Astrocyte of the cerebellum (primary cell): ENCODE measurements at regions not wholly inside any gene's neighbourhood (a gene's known extent, or its start where the extent isn't known, plus 50 kb on each side); places are given as distances from the start of the nearest gene placed in this dataset.
A peak's percentile ranks its signal among the peaks of the same experiment; 100 is the strongest.

Source experiments
- DNase-seq: peaks from one replicate; pipeline ENCODE4 v3.0.0-alpha.2; 2011; ENCODE audit warnings: low read depth
- H3K4me3 ChIP-seq: 2 replicates; pipeline ENCODE4 v1.5.1; 2011; ENCODE audit warnings: mild to moderate bottlenecking, low read depth, low read length, moderate library complexity
- in situ Hi-C: cut with HindIII; loops from 2 replicates; pipeline ENCODE4 v1.10.0; 2017; ENCODE audit warnings: low sequenced_read_pairs
- TF ChIP-seq, protein P1 (sequence below): IDR thresholded peaks from 2 replicates; pipeline ENCODE4 v1.5.1; 2012; ENCODE audit warnings: low read length, low read depth, moderate library complexity, mild to moderate bottlenecking; ENCODE audit errors: missing control alignments

DNA sequence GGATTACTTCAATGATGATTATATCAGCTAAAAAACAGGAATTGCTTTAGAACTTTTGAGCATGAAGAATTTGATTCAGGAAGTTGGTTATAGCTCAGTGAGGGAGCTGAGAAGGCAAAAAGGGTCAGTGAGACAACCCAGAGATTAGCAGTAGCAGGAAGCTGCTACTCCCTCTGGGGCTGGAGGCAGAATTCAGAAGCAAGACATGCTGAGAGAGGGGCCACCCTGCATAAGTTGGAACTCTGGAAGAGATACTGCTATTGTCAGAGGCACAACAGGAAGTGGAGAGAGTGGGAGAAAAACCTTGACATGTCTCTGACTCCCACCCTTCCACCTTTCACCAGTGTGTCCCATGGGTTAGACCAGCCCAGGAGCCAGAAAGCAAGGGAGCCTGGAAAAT is 488.7 kb downstream of the ADRA2A start:
- TF ChIP-seq, protein P1, sequence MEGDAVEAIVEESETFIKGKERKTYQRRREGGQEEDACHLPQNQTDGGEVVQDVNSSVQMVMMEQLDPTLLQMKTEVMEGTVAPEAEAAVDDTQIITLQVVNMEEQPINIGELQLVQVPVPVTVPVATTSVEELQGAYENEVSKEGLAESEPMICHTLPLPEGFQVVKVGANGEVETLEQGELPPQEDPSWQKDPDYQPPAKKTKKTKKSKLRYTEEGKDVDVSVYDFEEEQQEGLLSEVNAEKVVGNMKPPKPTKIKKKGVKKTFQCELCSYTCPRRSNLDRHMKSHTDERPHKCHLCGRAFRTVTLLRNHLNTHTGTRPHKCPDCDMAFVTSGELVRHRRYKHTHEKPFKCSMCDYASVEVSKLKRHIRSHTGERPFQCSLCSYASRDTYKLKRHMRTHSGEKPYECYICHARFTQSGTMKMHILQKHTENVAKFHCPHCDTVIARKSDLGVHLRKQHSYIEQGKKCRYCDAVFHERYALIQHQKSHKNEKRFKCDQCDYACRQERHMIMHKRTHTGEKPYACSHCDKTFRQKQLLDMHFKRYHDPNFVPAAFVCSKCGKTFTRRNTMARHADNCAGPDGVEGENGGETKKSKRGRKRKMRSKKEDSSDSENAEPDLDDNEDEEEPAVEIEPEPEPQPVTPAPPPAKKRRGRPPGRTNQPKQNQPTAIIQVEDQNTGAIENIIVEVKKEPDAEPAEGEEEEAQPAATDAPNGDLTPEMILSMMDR, result no peak
- in situ Hi-C loops, result no loop called here
- H3K4me3 ChIP-seq, result no peak overlapping the region
- DNase-seq, result no peak

DNA sequence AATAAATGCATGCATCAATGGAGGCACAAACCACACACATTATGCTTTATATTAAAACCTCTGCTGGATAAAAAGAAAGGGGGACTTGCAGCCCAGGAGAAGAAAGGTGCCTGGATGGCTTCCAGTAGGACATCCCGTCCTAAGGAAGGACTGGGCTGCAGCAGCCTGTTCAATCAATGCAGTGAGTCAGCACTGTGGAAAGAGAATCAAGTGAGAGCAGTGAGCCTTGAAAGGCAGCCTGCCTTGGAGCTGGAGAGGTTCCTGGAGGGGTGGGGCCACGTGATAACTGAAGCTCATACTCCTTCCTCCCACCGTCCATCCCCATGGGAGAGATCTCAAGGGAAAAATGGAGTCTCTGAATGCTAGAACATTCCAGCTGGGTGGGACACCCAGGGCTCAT is 501.2 kb downstream of the ADRA2A start:
- TF ChIP-seq, protein P1, result no peak
- no peak for DNase-seq
- no peak overlapping the region for H3K4me3 ChIP-seq
- in situ Hi-C loops, result no loop called here

DNA sequence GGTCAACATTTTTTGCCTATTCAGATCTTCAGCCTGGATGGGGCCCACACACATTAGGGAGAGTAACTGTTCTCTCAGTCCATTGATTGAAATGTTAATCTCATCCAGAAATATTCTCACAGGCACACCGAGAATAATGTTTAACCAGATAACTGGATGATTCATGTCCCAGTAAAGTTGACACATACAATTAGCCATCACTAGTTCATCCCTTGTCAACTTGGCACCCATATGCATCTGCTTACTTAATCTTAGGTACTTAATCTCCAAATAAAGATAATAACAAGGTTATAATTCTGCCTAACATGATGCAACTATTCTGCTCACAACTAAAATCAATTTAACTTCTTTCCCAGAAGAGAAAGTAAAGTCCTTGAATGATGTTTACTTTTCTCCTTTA is 502.6 kb downstream of the ADRA2A start:
- no peak overlapping the region for H3K4me3 ChIP-seq
- in situ Hi-C loops, result no loop called here
- DNase-seq, result no peak
- TF ChIP-seq, protein P1, result no peak

DNA sequence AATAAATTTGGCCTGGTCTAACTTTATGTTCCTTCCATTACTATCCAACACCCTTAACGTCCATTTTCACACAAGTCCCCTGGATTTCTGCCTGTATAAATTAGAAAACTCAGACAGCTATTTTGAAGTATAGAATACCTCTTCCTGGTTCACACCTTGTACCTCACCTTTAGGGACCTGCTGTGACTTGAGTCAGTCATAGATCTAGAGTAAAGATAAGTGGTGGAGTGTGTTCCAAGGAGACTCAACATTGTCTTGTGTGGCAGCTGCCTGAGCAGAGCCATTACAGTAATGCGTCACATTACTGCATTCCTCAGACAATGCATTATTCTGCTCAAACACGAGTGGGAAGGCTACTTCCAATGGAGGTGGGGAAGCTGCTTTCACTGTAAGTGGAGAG is 513.9 kb downstream of the ADRA2A start:
- TF ChIP-seq, protein P1, result no peak
- DNase-seq, result no peak
- H3K4me3 ChIP-seq, result no peak overlapping the region
- in situ Hi-C loops, result no loop called here

DNA sequence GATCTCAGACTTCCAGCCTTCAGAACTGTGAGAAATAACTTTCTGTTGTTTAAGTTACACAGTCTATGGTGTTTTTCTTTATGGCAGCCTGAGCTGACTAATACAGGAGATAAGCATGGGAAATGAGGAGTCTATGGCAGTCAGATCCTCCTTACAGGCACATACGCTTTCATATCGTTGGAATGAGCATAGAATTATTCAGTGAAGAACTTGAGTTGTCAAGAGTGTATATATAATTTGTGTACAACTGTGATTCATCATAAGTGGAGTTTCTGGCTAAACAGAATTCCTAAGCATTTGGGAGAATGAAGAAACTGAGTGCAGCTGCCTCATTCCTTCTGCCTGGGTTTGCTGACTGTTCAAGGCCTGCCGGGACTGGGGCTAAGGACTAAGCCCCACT is 516.7 kb downstream of the ADRA2A start:
- H3K4me3 ChIP-seq, result no peak overlapping the region
- in situ Hi-C loops, result no loop called here
- no peak for DNase-seq
- TF ChIP-seq, protein P1, result no peak

DNA sequence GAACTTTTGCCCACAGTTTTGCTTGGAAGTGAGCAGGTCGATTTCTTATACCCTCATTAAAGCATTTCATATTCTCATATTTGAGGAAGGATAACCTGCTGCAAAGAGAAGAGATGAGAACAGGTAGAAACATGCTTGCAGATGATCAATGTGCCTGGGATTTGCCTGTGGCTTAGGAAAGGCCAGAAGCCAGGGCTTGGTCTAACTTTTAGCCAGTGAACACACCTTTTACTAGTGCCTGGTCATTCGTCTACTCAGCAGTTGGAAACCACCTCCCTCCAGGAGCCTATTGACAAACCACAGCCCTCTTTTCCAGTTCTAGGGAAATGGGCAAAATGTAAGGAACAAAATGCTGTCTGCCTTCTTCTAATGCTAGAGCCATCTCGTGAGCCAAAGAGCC is 518.3 kb downstream of the ADRA2A start:
- TF ChIP-seq, protein P1, result no peak
- no peak overlapping the region for H3K4me3 ChIP-seq
- in situ Hi-C loops, result no loop called here
- no peak for DNase-seq

DNA sequence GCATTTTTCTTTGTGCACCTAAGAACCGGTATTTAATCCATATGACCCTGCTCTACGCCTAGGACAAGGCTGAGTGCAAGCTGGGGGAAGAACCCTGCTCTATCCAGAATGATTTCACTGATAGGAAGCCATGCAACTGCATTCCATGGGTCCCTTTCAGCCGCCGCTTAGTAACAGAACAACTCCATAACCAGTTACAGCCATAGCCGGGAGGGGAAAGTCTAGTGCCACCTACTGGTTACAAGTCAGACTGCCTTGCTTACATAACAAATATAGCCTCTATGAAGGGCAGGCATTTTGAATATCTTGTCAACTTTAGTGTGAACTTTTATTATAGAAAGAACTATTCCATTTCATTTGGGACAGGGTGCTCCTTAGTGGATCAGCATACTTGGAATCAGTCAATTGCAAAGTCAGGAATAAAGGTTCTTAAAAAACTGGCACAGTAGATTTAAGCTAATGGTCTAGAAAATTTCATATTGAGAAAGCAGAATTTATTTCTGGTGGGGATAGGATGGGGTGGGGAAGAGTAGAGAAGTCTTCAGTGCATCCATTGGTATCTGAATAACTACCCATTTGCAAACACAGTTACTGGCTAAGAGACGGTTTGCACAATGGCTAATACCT is 521.7 kb downstream of the ADRA2A start:
- TF ChIP-seq, protein P1, result peak; percentile 77
- in situ Hi-C loops, result no loop called here
- peak; percentile 32 for DNase-seq
- H3K4me3 ChIP-seq, result no peak overlapping the region
